Sigmoid colon (tissue), 6 donors: ENCODE measurements at regions not wholly inside any gene's neighbourhood (a gene's known extent, or its start where the extent isn't known, plus 50 kb on each side); places are given as distances from the start of the nearest gene placed in this dataset.

Experiments
- DNase-seq: peaks from one replicate; pipeline ENCODE4 v3.0.0-alpha.2; 2019
- H3K27ac ChIP-seq, 4 donors: fragments of 200-600 bp; sonication (generic); one replicate each; pipeline ENCODE4 v1.5.1; 2016 to 2019; ENCODE audit warnings: mild to moderate bottlenecking in 1 of 4
- H3K27me3 ChIP-seq, 3 donors: fragments of 200-600 bp; sonication (generic); one replicate each; pipeline ENCODE4 v1.5.1; 2019; ENCODE audit warnings: mild to moderate bottlenecking in 1 of 3
- H3K36me3 ChIP-seq, 4 donors: fragments of 200-600 bp; sonication (generic); one replicate each; pipeline ENCODE4 v1.5.1; 2016 to 2019
- H3K4me1 ChIP-seq, 4 donors: fragments of 200-600 bp; sonication (generic); one replicate each; pipeline ENCODE4 v1.5.1; 2017 to 2019
- H3K4me3 ChIP-seq, 4 donors: fragments of 200-600 bp; sonication (generic); one replicate each; pipeline ENCODE4 v1.5.1; 2017 to 2019; ENCODE audit warnings: mild to moderate bottlenecking in 2 of 4, moderate library complexity in 1 of 4
- H3K9me3 ChIP-seq, 4 donors: fragments of 200-600 bp in 3 of 4; sonication (generic) in 3 of 4; one replicate each; pipeline versions ENCODE4 v1.5.1 to v1.6.1; 2013 to 2019
- EP300 ChIP-seq, 4 donors: sonication (generic); formaldehyde crosslinking; IDR thresholded peaks; one replicate each; pipeline ENCODE4 v1.6.1; 2017; ENCODE audit warnings: antibody characterized with exemption in 4 of 4
- POLR2A ChIP-seq, 2 donors: fragments of 450-650 bp; IDR thresholded peaks; one replicate each; pipeline ENCODE4 v1.6.1; 2016; ENCODE audit warnings: antibody characterized with exemption in 2 of 2, mild to moderate bottlenecking in 2 of 2, moderate library complexity in 2 of 2
- POLR2AphosphoS5 ChIP-seq, 4 donors: sonication (generic); formaldehyde crosslinking; IDR thresholded peaks; one replicate each; pipeline ENCODE4 v1.6.1; 2017; ENCODE audit warnings: antibody characterized with exemption in 4 of 4
- WGBS, 2 donors: extraction: QIAGEN DNeasy Blood & Tissue Kit; methylation state at CpG; one replicate each; pipeline ENCODE4 v1.1.7; 2013; 5-methylcytosine and 5-hydroxymethylcytosine counted together
- intact Hi-C: fragments of 100-400 bp; cut with DNase I; formaldehyde crosslinking; loops from one replicate; pipeline ENCODE4 v1.15.1; 2023
- TF ChIP-seq, protein P1 (sequence below), 4 experiments: fragments of 450-650 bp in 3 of 4; fragments of 200-600 bp in 1 of 4; IDR thresholded peaks; one replicate each; pipeline ENCODE4 v1.5.1; 2016 to 2019; ENCODE audit warnings: antibody characterized with exemption in 4 of 4, mild to moderate bottlenecking in 3 of 4, moderate library complexity in 2 of 4
- donor health status: healthy with polysubstance abuse.
- donor health status: healthy.

- intact Hi-C loops, result no loop called here
- DNase-seq, result no peak
- H3K36me3 ChIP-seq, result no peaks in the 10 kb centered on the region
- WGBS, 2 donors, result 99% methylated on average over 1 of the region's 1 CpG
- H3K27ac ChIP-seq, result no peak overlapping the region
- no peak for TF ChIP-seq POLR2A (IDR thresholded peaks at IDR 0.05)
- TF ChIP-seq POLR2AphosphoS5 (IDR thresholded peaks at IDR 0.05), result no peak
- TF ChIP-seq, protein P1, sequence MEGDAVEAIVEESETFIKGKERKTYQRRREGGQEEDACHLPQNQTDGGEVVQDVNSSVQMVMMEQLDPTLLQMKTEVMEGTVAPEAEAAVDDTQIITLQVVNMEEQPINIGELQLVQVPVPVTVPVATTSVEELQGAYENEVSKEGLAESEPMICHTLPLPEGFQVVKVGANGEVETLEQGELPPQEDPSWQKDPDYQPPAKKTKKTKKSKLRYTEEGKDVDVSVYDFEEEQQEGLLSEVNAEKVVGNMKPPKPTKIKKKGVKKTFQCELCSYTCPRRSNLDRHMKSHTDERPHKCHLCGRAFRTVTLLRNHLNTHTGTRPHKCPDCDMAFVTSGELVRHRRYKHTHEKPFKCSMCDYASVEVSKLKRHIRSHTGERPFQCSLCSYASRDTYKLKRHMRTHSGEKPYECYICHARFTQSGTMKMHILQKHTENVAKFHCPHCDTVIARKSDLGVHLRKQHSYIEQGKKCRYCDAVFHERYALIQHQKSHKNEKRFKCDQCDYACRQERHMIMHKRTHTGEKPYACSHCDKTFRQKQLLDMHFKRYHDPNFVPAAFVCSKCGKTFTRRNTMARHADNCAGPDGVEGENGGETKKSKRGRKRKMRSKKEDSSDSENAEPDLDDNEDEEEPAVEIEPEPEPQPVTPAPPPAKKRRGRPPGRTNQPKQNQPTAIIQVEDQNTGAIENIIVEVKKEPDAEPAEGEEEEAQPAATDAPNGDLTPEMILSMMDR (IDR thresholded peaks at IDR 0.05), result no peak
- no peak for TF ChIP-seq EP300 (IDR thresholded peaks at IDR 0.05)
- no peaks in the 10 kb centered on the region for H3K9me3 ChIP-seq
- H3K4me1 ChIP-seq, result peaks cover 0 to 25% (median 20%) of the 10 kb centered on the region in 4 donors
- H3K4me3 ChIP-seq, result no peak overlapping the region
- H3K27me3 ChIP-seq, result no peaks in the 10 kb centered on the region
These were observed 69.9 kb upstream of the STK39 start for GRCh38 chr2:168317282-168317681.

- H3K4me1 ChIP-seq, result peaks cover 0 to 13% (median 11%) of the 10 kb centered on the region in 4 donors
- no peak overlapping the region for H3K4me3 ChIP-seq
- intact Hi-C loops, result no loop called here
- TF ChIP-seq POLR2AphosphoS5 (IDR thresholded peaks at IDR 0.05) (no peak), EP300 (IDR thresholded peaks at IDR 0.05) (no peak), POLR2A (IDR thresholded peaks at IDR 0.05) (no peak)
- TF ChIP-seq, protein P1 (IDR thresholded peaks at IDR 0.05), result no peak
- DNase-seq, result no peak
- no peak overlapping the region for H3K27ac ChIP-seq
- no peaks in the 10 kb centered on the region for H3K27me3 ChIP-seq
- no peaks in the 10 kb centered on the region for H3K9me3 ChIP-seq
- H3K36me3 ChIP-seq, result no peaks in the 10 kb centered on the region
These were observed 72.9 kb upstream of the STK39 start for GRCh38 chr2:168320267-168320666.

DNA sequence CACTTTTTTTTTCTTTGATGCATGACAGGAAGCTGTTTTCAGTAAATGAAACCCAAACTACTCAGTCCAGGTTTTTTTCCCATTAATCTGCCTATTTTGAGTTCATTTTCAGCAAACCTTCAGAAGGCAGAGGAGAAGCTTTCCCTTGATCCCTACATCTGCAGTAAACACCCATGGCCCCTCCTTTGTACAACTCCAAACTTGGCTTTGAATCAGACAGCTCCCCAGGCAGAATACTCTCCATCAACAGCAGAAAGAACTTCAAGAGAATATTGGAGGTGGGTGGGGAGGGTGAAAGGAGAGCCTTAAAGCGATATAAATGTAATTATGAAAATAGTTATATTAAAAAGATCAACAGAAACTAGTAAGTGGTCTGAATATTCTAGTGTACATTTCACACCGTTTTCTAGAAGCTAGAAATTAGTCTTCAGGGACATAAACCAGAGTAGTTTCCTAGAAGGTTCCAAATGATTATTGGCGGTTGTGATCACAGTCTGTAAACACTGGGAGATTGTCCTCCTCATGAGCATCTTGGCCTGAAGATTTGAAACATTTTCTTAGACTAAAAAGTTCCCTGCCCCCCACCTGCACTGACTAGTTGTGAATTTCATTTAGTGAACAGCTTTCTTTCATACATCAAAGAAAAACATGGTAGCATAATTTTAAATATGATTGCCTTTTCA is 75.1 kb upstream of the STK39 start:
- Histone ChIP-seq H3K4me1 (no peaks in the 10 kb centered on the region), H3K9me3 (no peaks in the 10 kb centered on the region), H3K36me3 (no peaks in the 10 kb centered on the region), H3K27me3 (no peaks in the 10 kb centered on the region), H3K4me3 (no peak overlapping the region), H3K27ac (no peak overlapping the region)
- 67 to 74% methylated on average over 3 of the region's 3 CpGs for whole genome bisulfite sequencing, 2 donors
- DNase-seq, result no peak
- intact Hi-C loops, result no loop called here
- TF ChIP-seq, protein P1 (IDR thresholded peaks at IDR 0.05), result no peak
- TF ChIP-seq POLR2AphosphoS5 (IDR thresholded peaks at IDR 0.05) (no peak), POLR2A (IDR thresholded peaks at IDR 0.05) (no peak), EP300 (IDR thresholded peaks at IDR 0.05) (no peak)

DNA sequence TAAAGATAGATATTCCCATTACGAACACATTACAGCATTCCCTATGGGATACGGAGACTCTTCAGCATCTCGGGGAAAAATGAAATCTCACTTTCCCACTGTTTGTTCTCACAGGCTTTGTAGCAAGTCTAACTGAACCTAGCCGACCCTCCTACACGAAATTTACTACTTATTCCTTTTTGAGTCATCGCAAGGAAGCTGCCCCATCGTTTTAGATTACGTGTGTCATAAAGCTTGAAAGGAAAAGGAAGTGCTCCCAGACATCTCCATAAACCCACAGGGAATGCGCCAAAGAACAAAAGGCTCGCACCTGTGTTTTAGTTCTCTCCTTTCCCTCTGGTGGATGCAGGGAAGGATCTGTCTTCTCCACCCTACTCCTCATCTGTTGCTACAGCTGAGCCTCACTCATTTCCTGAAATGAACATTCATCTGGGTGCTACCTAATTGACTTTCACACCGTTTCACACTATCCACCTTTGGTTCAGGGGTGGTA is 76.2 kb upstream of the STK39 start:
- intact Hi-C loops, result no loop called here
- Histone ChIP-seq H3K27ac (no peak overlapping the region), H3K36me3 (no peaks in the 10 kb centered on the region), H3K27me3 (no peaks in the 10 kb centered on the region), H3K9me3 (no peaks in the 10 kb centered on the region), H3K4me3 (no peak overlapping the region), H3K4me1 (no peaks in the 10 kb centered on the region)
- no peak for DNase-seq
- WGBS, 2 donors, result 73 to 79% methylated on average over 11 of the region's 11 CpGs
- no peak for TF ChIP-seq POLR2AphosphoS5 (IDR thresholded peaks at IDR 0.05)
- no peak for TF ChIP-seq EP300 (IDR thresholded peaks at IDR 0.05)
- TF ChIP-seq, protein P1 (IDR thresholded peaks at IDR 0.05), result no peak
- TF ChIP-seq POLR2A (IDR thresholded peaks at IDR 0.05), result no peak

DNA sequence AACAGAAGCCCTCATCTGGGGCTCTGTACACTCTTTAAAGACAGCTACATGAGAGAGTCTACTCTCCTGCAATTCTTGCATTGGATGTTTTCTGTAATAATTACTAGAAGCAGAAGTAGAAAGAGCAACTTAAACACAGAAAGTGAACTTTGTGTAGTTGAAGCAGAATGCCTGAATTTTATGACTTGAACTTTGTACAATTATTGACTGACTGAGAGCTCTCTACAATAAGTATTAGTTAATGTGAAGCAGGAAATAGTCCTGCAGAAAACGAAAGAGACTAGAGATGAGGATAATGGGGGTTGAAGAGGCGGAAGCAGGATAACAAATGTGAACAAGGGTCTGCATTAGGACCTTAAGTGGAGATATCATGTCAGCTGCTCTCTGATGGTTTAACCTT is 79.2 kb upstream of the STK39 start:
- TF ChIP-seq EP300 (IDR thresholded peaks at IDR 0.05), result no peak
- TF ChIP-seq, protein P1 (IDR thresholded peaks at IDR 0.05), result no peak
- TF ChIP-seq POLR2A (IDR thresholded peaks at IDR 0.05), result no peak
- TF ChIP-seq POLR2AphosphoS5 (IDR thresholded peaks at IDR 0.05), result no peak
- 27 to 76% methylated on average over 2 of the region's 2 CpGs for WGBS, 2 donors
- no peaks in the 10 kb centered on the region for H3K36me3 ChIP-seq
- H3K27ac ChIP-seq, result no peak overlapping the region
- H3K4me1 ChIP-seq, result no peaks in the 10 kb centered on the region
- intact Hi-C loops, result no loop called here
- DNase-seq, result no peak
- H3K27me3 ChIP-seq, result no peaks in the 10 kb centered on the region
- H3K9me3 ChIP-seq, result peaks cover 0 to 9% (median 3%) of the 10 kb centered on the region in 4 donors
- H3K4me3 ChIP-seq, result no peak overlapping the region
